ENCODE measurements at regions not wholly inside any gene's neighbourhood (a gene's known extent, or its start where the extent isn't known, plus 50 kb on each side); places are given as distances from the start of the nearest gene placed in this dataset.

- DNase-seq, result no peak
Measured at GRCh38 chr5:159385536-159385935, 55.2 kb upstream of the IL12B start.

- no peak for DNase-seq
Measured at GRCh38 chr5:159386028-159386711, 55.9 kb upstream of the IL12B start.

GRCh38 chr5:159392871-159393270 is 62.6 kb upstream of the IL12B start:
- DNase-seq, result no peak

GRCh38 chr5:159393854-159394274 is 63.6 kb upstream of the IL12B start:
- no peak for DNase-seq

- no peak for DNase-seq
Measured at GRCh38 chr5:159395202-159395601, 64.9 kb upstream of the IL12B start.

GRCh38 chr5:159398936-159399335 is 68.6 kb upstream of the IL12B start:
- no peak for DNase-seq

GRCh38 chr5:159400476-159400875 is 70.2 kb upstream of the IL12B start:
- no peak for DNase-seq

- peak; percentile 13 for DNase-seq
Measured at GRCh38 chr5:159402311-159402710, 72.0 kb upstream of the IL12B start.

- DNase-seq, result no peak
Measured at GRCh38 chr5:159402856-159403255, 72.6 kb upstream of the IL12B start.

GRCh38 chr5:159403906-159404681 is 73.8 kb upstream of the IL12B start:
- no peak for DNase-seq

- DNase-seq, result no peak
Measured at GRCh38 chr5:159405611-159406031, 75.3 kb upstream of the IL12B start.

GRCh38 chr5:159406571-159406970 is 76.3 kb upstream of the IL12B start:
- DNase-seq, result no peak

- DNase-seq, result peak; percentile 50
Measured at GRCh38 chr5:159409801-159410200, 79.5 kb upstream of the IL12B start.

GRCh38 chr5:159410480-159410879 is 80.2 kb upstream of the IL12B start:
- no peak for DNase-seq

- no peak for DNase-seq
Measured at GRCh38 chr5:159411115-159411514, 80.8 kb upstream of the IL12B start.

GRCh38 chr5:159412284-159413046 is 82.2 kb upstream of the IL12B start:
- peak; percentile 78 for DNase-seq

GRCh38 chr5:159414021-159414420 is 83.7 kb upstream of the IL12B start:
- DNase-seq, result no peak

GRCh38 chr5:159415301-159415937 is 85.1 kb upstream of the IL12B start:
- DNase-seq, result no peak

GRCh38 chr5:159416438-159416837 is 86.2 kb upstream of the IL12B start:
- DNase-seq, result no peak

- DNase-seq, result no peak
Measured at GRCh38 chr5:159417170-159417569, 86.9 kb upstream of the IL12B start.

- peak; percentile 17 for DNase-seq
Measured at GRCh38 chr5:159419576-159419975, 89.3 kb upstream of the IL12B start.

- no peak for DNase-seq
Measured at GRCh38 chr5:159420940-159421339, 90.7 kb upstream of the IL12B start.

- DNase-seq, result no peak
Measured at GRCh38 chr5:159422361-159422760, 92.1 kb upstream of the IL12B start.
